ENCODE measurements at regions not wholly inside any gene's neighbourhood (a gene's known extent, or its start where the extent isn't known, plus 50 kb on each side); places are given as distances from the start of the nearest gene placed in this dataset.

DNA sequence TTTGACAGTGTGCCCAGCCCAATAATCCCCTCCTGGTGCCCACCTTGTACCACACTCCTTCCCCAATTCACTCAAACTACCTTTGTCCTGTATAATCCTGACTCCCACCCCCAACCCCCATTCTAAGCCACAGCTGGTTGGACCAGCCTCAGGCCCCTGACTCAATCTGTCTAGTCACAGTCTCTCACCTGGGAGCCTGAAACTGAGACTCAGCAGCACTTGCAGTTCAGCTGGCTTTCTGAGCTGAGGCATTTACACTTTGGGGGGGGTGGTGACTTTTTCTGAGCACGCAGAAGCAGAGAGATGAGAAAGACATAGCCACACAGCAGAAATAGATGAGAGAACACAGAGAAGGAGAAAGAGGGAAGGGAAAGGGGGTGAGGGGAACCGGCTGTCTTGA is 247.3 kb downstream of the MAN2A1 start:
- peak; percentile 16 for DNase-seq
- Mint-ChIP-seq H3K4me1 (peaks cover 21% of the 10 kb centered on the region), H3K4me3 (no peak overlapping the region), H3K9me3 (no peaks in the 10 kb centered on the region), H3K27ac (no peak overlapping the region), H3K36me3 (ENCODE audit: low read depth) (no peaks in the 10 kb centered on the region), H3K27me3 (no peaks in the 10 kb centered on the region)
- peak; percentile 62 for ATAC-seq

DNA sequence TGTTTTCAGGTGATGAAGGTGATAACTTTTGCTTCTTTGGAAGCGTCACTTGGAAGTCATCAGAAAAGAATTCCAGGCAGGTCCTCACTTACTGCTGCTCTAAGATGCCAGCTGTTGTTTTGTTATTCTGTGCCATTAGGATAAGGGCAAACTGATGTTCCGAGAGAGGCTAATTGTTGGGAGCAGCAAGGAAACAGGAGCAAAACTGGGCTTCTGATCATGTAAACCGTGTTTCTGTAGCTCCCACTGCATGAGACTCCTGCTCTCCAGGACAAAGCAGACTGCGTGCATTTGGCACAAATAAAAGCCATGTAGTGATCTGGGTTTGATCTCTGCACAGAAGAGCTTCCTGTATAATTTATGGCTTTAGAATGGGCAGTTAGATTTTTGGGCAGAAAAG is 248.2 kb downstream of the MAN2A1 start:
- no peaks in the 10 kb centered on the region for H3K9me3 Mint-ChIP-seq
- no peak overlapping the region for H3K27ac Mint-ChIP-seq
- H3K4me3 Mint-ChIP-seq: no peak overlapping the region
- DNase-seq: no peak
- no peaks in the 10 kb centered on the region for H3K36me3 Mint-ChIP-seq (ENCODE audit: low read depth)
- peaks cover 21% of the 10 kb centered on the region for H3K4me1 Mint-ChIP-seq
- no peak for ATAC-seq
- H3K27me3 Mint-ChIP-seq: no peaks in the 10 kb centered on the region

DNA sequence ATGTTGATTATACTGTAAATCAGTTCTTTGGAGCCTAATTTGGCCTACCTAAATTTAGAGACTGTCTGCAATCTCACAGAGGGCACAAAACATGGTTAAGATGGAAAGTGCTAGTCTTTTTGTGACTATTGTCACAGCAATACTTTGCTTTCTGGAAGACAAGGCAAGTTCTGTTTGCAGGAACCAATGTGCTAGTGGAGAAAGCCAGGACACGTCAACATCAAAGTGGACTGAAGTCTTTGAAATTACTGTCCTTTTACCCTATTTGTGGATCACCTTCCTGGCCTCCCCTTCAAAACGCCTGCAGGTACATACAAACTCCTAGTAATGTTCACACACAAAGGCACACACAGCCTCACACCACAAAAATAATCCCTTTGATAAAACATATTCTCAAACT is 248.7 kb downstream of the MAN2A1 start:
- H3K27ac Mint-ChIP-seq: no peak overlapping the region

DNA sequence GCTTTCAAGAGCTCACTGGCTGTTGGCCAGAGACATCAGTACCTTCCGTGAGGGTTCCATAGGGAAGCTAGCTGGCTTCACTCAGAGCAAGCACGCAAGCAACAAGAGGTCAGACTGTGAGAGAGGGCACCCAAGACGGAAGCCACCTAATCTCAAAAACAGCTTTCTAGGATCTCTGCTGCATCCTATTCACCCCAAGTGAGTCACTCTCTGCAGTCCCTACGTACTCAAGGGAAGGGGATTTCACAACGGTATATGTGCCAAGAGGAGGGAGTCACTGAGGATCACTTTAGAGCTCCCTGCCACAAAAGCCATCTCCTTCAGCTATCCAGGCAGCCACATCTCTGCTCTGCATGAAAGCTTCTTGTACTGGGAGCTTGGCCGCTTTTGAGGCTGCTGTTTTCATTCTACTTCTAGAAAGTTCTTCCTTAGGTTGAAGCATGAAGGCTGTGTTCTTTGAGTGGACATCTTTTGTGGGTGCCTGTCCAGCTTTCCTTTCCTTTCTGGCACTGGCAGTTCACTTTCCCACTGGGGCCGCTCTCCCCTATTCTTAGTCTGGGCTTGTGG is 249.5 kb downstream of the MAN2A1 start:
- Mint-ChIP-seq H3K9me3 (no peaks in the 10 kb centered on the region), H3K27me3 (no peaks in the 10 kb centered on the region), H3K27ac (no peak overlapping the region), H3K4me1 (peaks cover 21% of the 10 kb centered on the region), H3K36me3 (ENCODE audit: low read depth) (no peaks in the 10 kb centered on the region), H3K4me3 (no peak overlapping the region)
- ATAC-seq (no peak), DNase-seq (no peak)

More for the DNA sequence above, 248.7 kb downstream of the MAN2A1 start:
- H3K27me3 Mint-ChIP-seq: no peaks in the 10 kb centered on the region
- H3K9me3 Mint-ChIP-seq: no peaks in the 10 kb centered on the region
- peaks cover 21% of the 10 kb centered on the region for H3K4me1 Mint-ChIP-seq
- H3K4me3 Mint-ChIP-seq: no peak overlapping the region
- no peak for ATAC-seq
- DNase-seq: no peak
- H3K36me3 Mint-ChIP-seq (ENCODE audit: low read depth): no peaks in the 10 kb centered on the region

DNA sequence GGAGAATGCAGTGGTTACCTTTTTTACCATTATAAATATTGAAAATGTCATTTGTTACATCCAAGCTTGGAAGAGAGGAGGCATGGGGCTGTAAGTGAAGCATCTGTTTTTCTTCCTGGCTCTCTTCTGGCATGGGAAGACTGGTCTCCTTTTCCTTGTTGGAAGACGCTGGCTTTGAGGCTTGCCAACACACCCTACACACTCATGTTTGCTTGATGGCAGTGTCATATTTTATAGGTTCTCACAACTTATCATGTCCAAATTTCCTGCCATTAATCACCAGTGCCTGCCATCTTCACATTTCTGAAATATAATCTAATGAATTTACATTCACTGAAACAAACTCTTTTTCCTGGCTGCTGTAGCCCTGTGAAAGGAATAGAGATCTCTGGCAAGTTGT is 252.9 kb downstream of the MAN2A1 start:
- no peaks in the 10 kb centered on the region for H3K27me3 Mint-ChIP-seq
- no peak overlapping the region for H3K27ac Mint-ChIP-seq
- DNase-seq (no peak), ATAC-seq (no peak)
- H3K4me1 Mint-ChIP-seq: peaks cover 24% of the 10 kb centered on the region
- H3K36me3 Mint-ChIP-seq (ENCODE audit: low read depth): no peaks in the 10 kb centered on the region
- H3K9me3 Mint-ChIP-seq: no peaks in the 10 kb centered on the region
- no peak overlapping the region for H3K4me3 Mint-ChIP-seq

DNA sequence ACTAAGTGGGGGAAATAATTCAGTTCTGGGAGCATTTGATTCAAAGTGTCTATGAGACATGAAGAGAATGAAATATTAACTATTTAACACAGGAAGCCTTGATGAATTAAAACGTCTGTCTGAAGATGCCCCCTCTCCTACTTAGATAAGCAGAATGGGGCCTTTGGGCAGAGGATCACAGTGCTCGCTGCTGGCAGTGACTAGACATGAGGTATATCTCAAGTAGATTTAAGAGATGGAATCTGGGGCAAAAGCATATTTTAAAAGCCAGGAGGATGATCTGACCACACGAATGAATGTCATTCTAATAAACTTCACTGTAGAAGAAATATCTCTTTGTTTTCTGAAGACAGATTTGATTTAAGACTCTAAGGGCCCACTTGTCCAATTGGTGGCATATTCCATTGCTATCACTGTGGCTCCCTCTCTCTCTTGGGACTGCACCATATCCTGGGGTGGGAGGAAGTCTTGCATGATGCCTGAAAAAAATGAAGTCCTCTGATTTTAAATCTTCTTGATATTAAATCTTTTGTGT is 254.0 kb downstream of the MAN2A1 start:
- no peaks in the 10 kb centered on the region for H3K36me3 Mint-ChIP-seq (ENCODE audit: low read depth)
- H3K4me3 Mint-ChIP-seq: no peak overlapping the region
- peaks cover 21% of the 10 kb centered on the region for H3K4me1 Mint-ChIP-seq
- ATAC-seq: no peak
- no peaks in the 10 kb centered on the region for H3K9me3 Mint-ChIP-seq
- H3K27ac Mint-ChIP-seq: no peak overlapping the region
- no peaks in the 10 kb centered on the region for H3K27me3 Mint-ChIP-seq
- no peak for DNase-seq

DNA sequence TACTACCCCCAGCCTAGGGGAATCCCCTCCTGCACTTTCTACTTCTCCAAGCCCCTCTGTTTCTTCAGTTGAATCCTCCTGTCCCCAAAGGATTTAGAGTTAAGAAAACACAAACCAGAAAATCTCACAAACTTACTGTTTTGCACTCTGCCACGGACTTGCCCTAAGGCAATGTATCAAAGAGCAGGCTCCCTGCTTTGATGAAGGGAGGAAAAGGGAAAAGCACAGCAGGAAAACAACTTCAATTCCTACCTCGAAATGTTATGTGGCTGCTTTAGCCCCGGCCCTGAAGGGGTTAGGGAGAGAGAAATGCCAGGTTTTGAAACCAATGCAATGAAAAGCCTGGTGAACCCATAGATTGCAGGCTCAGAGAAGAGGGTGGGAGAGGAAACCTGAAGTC is 254.7 kb downstream of the MAN2A1 start:
- Mint-ChIP-seq H3K27ac (no peak overlapping the region), H3K4me3 (no peak overlapping the region)
- DNase-seq: no peak

DNA sequence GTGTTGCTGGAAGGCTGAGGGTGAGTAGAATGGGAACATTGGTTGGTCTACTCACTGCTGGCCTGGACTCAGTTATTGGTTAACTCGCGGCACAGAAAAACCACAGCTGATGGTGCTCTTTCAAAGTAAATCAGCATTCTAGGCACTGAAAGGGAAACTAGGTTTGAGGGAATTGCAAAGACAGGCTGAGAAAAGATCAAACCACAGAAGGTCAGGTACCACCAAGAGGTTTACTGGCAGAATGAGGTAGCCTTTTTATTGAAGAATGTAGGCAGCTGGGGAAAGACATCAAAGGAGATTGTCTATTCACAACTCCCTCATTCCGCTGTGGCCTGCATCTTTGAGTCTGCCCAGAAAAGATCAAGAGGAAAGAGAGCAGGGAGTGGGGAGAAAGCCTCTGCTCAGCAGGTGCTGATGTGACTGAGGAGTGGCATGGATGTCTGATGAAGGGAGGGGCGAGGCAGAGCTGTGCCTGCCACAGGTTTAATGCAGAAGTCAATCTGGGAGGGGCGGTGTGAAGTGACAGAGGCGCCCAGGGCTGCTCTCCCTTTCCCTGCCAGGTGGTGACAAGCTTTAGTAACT is 255.5 kb downstream of the MAN2A1 start:
- H3K9me3 Mint-ChIP-seq: no peaks in the 10 kb centered on the region
- H3K27ac Mint-ChIP-seq: peak overlapping the region; percentile 25
- H3K4me3 Mint-ChIP-seq: no peak overlapping the region
- H3K4me1 Mint-ChIP-seq: peaks cover 21% of the 10 kb centered on the region
- peak; percentile 93 for ATAC-seq
- DNase-seq: peak; percentile 13
- H3K36me3 Mint-ChIP-seq (ENCODE audit: low read depth): no peaks in the 10 kb centered on the region
- no peaks in the 10 kb centered on the region for H3K27me3 Mint-ChIP-seq

More for the DNA sequence above, 254.7 kb downstream of the MAN2A1 start:
- H3K9me3 Mint-ChIP-seq: no peaks in the 10 kb centered on the region
- H3K27me3 Mint-ChIP-seq: no peaks in the 10 kb centered on the region
- H3K36me3 Mint-ChIP-seq (ENCODE audit: low read depth): no peaks in the 10 kb centered on the region
- no peak for ATAC-seq
- H3K4me1 Mint-ChIP-seq: peaks cover 21% of the 10 kb centered on the region

DNA sequence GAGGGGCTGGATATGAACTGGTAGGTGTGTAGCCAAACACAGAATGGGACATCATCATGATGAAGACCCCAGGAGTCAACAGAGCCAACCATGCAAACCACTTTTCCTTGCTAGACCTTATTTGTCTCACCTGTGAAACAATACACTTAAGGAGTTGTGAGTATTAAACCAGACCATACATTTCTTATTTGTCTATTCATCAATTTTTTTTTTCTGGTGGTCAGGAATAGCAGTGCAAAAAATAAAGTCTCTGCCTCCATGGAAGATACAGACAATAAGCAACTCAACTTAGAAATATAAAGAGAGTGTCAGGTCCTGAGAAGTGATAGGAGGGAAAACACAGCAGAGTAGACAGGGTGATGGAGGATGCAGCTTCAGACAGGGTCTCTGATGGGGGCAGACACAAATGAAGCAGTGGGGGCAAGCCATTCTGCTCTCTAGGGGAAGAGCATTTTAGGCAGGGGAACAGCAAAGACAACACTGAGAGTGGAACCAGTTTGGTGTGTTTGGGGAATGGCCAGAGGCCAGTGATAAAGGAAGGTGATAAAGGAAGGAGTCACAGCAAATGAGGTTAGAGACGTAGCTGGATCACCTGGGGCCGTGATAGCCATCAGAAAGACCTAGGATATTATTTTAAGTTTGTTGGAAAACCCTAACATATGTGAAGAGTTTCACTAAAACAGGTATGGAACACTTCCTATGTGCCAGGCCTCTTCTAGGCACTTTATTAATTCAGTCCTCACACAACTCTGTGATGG is 256.2 kb downstream of the MAN2A1 start:
- peak overlapping the region; percentile 7 for H3K27ac Mint-ChIP-seq

DNA sequence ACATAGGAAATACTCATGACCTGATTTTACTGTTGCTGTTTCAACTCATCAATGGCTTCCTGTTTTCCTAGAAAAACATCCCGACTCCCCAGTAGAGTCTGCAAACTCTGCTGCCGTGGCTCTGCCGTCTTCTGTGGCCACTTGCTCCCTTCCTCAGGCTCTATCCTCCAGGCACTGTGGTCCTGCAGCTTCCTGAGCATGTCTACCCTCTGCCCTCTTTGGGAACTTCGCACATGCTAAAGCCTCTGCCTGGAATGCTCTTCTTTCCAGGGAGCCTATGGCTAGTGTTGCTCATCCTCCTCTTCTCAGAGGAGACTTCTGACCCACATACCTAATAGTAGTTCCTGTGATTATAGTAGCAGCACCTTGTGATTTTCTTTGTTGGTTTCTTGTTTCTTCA is 256.9 kb downstream of the MAN2A1 start:
- no peaks in the 10 kb centered on the region for H3K36me3 Mint-ChIP-seq (ENCODE audit: low read depth)
- no peak for DNase-seq
- no peaks in the 10 kb centered on the region for H3K27me3 Mint-ChIP-seq
- H3K9me3 Mint-ChIP-seq: no peaks in the 10 kb centered on the region
- peaks cover 21% of the 10 kb centered on the region for H3K4me1 Mint-ChIP-seq
- H3K4me3 Mint-ChIP-seq: no peak overlapping the region
- no peak for ATAC-seq
- no peak overlapping the region for H3K27ac Mint-ChIP-seq

More for the DNA sequence above, 256.2 kb downstream of the MAN2A1 start:
- ATAC-seq: no peak
- DNase-seq: no peak
- Mint-ChIP-seq H3K36me3 (ENCODE audit: low read depth) (no peaks in the 10 kb centered on the region), H3K4me1 (peaks cover 21% of the 10 kb centered on the region), H3K9me3 (no peaks in the 10 kb centered on the region), H3K27me3 (no peaks in the 10 kb centered on the region), H3K4me3 (no peak overlapping the region)

DNA sequence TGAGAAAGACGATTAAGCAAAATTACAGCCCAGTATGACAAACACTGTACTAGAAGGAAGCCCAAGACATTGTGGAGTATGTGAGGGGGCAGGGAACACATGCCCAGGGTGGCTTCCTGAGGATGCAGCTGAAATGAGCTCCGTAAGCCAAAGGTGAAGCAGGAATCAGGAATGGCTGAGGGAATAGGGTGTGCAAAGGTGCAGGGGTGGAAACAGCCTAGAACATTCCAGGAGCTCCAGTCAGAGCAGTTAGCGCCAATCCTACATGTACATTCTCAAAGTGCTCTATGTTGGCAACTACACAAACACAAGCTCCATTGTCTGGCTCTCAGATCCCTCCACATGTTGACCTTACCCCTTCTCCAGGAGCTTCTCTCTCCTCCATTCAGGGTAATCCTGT is 257.9 kb downstream of the MAN2A1 start:
- Mint-ChIP-seq H3K27ac (no peak overlapping the region), H3K4me1 (peaks cover 21% of the 10 kb centered on the region), H3K9me3 (no peaks in the 10 kb centered on the region), H3K27me3 (no peaks in the 10 kb centered on the region), H3K4me3 (no peak overlapping the region), H3K36me3 (ENCODE audit: low read depth) (no peaks in the 10 kb centered on the region)
- DNase-seq (no peak), ATAC-seq (no peak)

DNA sequence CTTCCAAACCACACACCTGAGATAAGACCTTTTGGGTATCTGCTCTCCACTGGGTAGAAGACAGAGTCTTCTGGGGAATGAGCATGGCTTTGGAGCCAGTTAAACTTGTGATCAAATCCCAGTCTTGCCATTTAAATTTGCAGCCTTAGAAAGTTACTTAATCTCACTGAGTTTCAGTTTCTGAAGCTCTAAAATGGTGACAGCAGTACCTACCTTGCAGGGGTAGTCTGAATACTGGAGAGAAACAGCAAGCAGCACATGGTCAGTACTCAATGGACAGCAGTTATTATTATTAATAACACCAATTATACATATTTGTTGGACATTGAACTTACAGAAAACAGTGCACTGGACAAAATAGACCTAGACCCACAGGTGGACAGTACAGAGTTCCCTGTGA is 260.9 kb downstream of the MAN2A1 start:
- no peak overlapping the region for H3K27ac Mint-ChIP-seq
- peaks cover 10% of the 10 kb centered on the region for H3K4me1 Mint-ChIP-seq
- H3K36me3 Mint-ChIP-seq (ENCODE audit: low read depth): no peaks in the 10 kb centered on the region
- no peak overlapping the region for H3K4me3 Mint-ChIP-seq
- H3K9me3 Mint-ChIP-seq: no peaks in the 10 kb centered on the region
- no peaks in the 10 kb centered on the region for H3K27me3 Mint-ChIP-seq
- ATAC-seq: no peak
- DNase-seq: no peak

DNA sequence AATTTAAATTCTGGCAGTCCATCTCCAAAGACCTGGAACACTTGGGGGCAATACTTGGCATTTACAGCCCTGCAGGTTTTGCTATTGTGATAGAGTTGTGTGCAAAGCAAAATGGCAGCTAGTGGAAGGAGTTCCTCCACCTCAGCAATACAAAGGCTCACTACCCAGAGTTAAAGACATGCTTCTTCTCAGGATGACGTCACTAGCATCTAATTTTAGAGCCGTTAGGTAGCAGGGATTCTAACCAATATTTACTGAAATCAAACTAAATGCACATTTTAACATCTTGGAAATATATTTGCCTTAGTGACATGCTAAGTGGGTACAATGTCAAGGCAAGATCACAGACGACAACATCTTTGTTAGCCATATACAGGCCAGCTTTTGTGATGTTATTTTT is 261.6 kb downstream of the MAN2A1 start:
- Mint-ChIP-seq H3K4me3 (no peak overlapping the region), H3K27me3 (no peaks in the 10 kb centered on the region), H3K4me1 (peaks cover 5% of the 10 kb centered on the region), H3K27ac (no peak overlapping the region), H3K9me3 (no peaks in the 10 kb centered on the region), H3K36me3 (ENCODE audit: low read depth) (no peaks in the 10 kb centered on the region)
- ATAC-seq (no peak), DNase-seq (no peak)

DNA sequence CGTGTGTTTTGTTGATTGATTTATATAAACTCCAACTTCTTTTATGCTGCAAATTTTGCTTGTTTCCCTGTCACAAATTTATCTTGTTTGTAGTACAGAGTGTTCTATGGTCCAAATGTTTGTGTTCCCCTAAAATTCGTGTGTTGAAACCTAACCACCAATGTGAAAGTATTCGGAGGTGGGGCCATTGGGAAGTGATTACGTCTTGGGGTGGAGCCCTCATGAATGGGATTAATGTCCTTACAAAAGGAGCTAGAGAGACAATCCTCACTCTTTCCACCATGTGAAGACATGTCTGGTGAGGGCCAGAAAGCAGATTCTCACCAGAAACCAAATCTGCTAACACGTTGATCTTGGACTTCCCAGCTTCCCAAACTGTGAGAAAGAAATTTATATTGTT is 262.0 kb downstream of the MAN2A1 start:
- no peaks in the 10 kb centered on the region for H3K9me3 Mint-ChIP-seq
- H3K27ac Mint-ChIP-seq: no peak overlapping the region

DNA sequence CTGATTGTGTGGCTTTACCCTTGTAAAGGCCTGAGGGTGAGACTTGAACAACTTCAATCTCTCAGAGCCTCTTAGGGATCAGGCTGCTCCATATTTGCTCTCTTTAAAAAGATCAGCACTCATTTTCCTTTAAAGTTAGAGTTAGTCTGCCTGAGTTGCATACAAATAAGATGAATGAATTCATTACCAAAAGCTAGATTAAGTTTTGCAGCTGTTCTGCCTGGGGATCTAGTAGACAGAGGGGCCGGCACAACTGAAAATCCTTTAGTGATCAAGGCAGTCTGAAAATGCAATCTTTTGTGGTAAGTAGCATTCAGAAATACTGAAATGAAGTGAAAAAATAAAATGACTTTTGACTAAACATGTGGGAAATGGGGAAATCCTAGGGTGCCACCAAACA is 264.0 kb downstream of the MAN2A1 start:
- H3K4me3 Mint-ChIP-seq: no peak overlapping the region
- ATAC-seq: no peak

More for the DNA sequence above, 262.0 kb downstream of the MAN2A1 start:
- Mint-ChIP-seq H3K4me3 (no peak overlapping the region), H3K4me1 (peaks cover 2% of the 10 kb centered on the region), H3K27me3 (no peaks in the 10 kb centered on the region), H3K36me3 (ENCODE audit: low read depth) (no peaks in the 10 kb centered on the region)
- ATAC-seq: no peak
- DNase-seq: no peak

More for the DNA sequence above, 264.0 kb downstream of the MAN2A1 start:
- DNase-seq: no peak
- no peaks in the 10 kb centered on the region for H3K9me3 Mint-ChIP-seq
- H3K27ac Mint-ChIP-seq: no peak overlapping the region
- H3K36me3 Mint-ChIP-seq (ENCODE audit: low read depth): no peaks in the 10 kb centered on the region
- H3K4me1 Mint-ChIP-seq: no peaks in the 10 kb centered on the region
- no peaks in the 10 kb centered on the region for H3K27me3 Mint-ChIP-seq

Data from activated naive CD8-positive, alpha-beta T cell treated with anti-CD3 and anti-CD28 coated beads, Interleukin-2, amount 50 U/mL, for 24 hours (primary cell).